CD4-positive, alpha-beta T cell treated with Interleukin-1 beta for 1 hour (primary cell): ENCODE measurements at regions not wholly inside any gene's neighbourhood (a gene's known extent, or its start where the extent isn't known, plus 50 kb on each side); places are given as distances from the start of the nearest gene placed in this dataset.

Source experiments
- DNase-seq, 2 donors: peaks; one replicate each; pipeline ENCODE4 v3.0.0-alpha.2; 2020 to 2022

GRCh38 chr1:88029899-88030298, 654.2 kb upstream of the PKN2 start:
- DNase-seq, result no peak

- no peak for DNase-seq
These were observed 648.5 kb upstream of the PKN2 start for GRCh38 chr1:88035578-88035977.

GRCh38 chr1:88036345-88037014, 647.6 kb upstream of the PKN2 start:
- DNase-seq, result no peak

GRCh38 chr1:88039240-88039639, 644.8 kb upstream of the PKN2 start:
- no peak for DNase-seq

GRCh38 chr1:88043834-88044233, 640.2 kb upstream of the PKN2 start:
- no peak for DNase-seq

GRCh38 chr1:88052167-88052566, 631.9 kb upstream of the PKN2 start:
- DNase-seq, result no peak

- DNase-seq, result no peak
These were observed 631.0 kb upstream of the PKN2 start for GRCh38 chr1:88053065-88053464.

- no peak for DNase-seq
These were observed 627.2 kb upstream of the PKN2 start for GRCh38 chr1:88056881-88057280.

- DNase-seq, result no peak
These were observed 625.9 kb upstream of the PKN2 start for GRCh38 chr1:88058205-88058604.

- no peak for DNase-seq
These were observed 623.9 kb upstream of the PKN2 start for GRCh38 chr1:88060112-88060673.

- DNase-seq, result no peak
These were observed 623.2 kb upstream of the PKN2 start for GRCh38 chr1:88060750-88061491.

- DNase-seq, result peak; percentile 1 to 4
These were observed 622.4 kb upstream of the PKN2 start for GRCh38 chr1:88061492-88062177.

- DNase-seq, result no peak
These were observed 621.4 kb upstream of the PKN2 start for GRCh38 chr1:88062650-88063153.

- no peak for DNase-seq
These were observed 620.5 kb upstream of the PKN2 start for GRCh38 chr1:88063605-88064004.

- DNase-seq, result no peak
These were observed 615.6 kb upstream of the PKN2 start for GRCh38 chr1:88068407-88068960.

GRCh38 chr1:88070956-88071355, 613.1 kb upstream of the PKN2 start:
- no peak for DNase-seq

GRCh38 chr1:88074661-88075060, 609.4 kb upstream of the PKN2 start:
- DNase-seq, result no peak

GRCh38 chr1:88075813-88076212, 608.3 kb upstream of the PKN2 start:
- DNase-seq, result no peak

- no peak for DNase-seq
These were observed 605.0 kb upstream of the PKN2 start for GRCh38 chr1:88079036-88079435.

- no peak for DNase-seq
These were observed 603.2 kb upstream of the PKN2 start for GRCh38 chr1:88080875-88081274.

GRCh38 chr1:88088481-88088880, 595.6 kb upstream of the PKN2 start:
- no peak for DNase-seq

GRCh38 chr1:88089961-88090360, 594.1 kb upstream of the PKN2 start:
- no peak for DNase-seq

- DNase-seq, result no peak
These were observed 585.2 kb upstream of the PKN2 start for GRCh38 chr1:88098881-88099280.
